ENCODE measurements at regions not wholly inside any gene's neighbourhood (a gene's known extent, or its start where the extent isn't known, plus 50 kb on each side); places are given as distances from the start of the nearest gene placed in this dataset.
"Not testable (repeated sequence)": the region's sequence is repeated elsewhere in the genome, so short reads cannot be mapped to it uniquely, and the experiment has no call there.

DNA sequence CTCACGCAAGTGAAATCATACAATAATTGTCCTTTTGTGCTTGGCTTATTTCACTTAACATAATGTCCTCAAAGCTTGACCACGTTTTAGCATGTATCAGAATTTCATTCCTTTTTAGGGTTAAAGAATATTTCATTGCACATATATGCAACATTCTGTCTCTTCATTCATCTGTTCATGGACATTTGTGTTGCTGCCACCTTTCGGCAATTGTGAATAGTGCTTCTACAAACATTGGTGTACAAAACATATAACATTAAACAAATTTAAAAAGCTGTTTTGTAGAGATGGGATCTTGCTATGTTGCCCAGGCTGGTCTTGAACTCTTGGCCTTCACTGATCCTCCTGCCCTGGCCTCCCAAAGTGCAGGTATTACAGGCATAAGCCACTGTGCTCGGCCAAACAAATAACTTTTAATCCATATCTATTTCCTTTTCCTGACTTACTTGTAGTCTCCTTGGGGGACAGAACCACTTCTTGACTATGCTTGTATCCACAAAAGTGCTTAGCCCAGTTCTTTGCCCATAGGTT is 209.3 kb downstream of the SLC4A3 start:
- DNase-seq (ENCODE audit: low spot score) = no peak

DNA sequence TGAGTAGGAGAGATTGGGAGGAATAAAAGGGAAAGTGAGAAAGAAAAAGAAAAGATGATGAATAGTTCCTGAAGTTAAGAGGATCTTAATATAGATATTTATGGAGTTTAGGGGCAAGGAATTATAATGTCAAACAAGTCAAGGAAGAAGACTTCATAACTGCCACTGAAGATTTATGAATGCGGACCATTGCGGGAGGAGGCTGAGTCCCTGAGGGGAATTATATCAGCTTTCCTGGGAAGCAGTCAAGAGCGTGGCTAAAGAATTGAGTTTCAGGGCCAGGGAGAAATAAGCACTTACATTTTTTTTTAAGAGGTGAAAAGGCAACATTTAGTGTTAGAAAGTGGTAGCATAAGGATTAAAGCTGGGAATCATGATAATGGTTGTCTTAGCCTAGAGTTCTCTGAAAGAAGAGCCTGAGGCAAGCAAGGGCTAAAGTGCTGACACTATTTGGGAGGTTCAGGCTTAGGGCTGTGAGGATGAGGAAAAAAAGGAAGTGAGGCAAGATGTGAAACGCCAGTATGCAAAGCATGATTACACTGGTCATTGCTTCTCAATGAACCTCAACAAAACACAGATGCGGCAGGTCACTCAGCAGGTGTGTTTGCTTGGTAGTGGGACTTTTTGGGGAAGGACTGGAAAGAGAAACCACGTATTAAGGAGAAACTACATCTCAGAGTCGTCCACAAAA is 217.1 kb downstream of the SLC4A3 start:
- DNase-seq (ENCODE audit: low spot score) = no peak

DNA sequence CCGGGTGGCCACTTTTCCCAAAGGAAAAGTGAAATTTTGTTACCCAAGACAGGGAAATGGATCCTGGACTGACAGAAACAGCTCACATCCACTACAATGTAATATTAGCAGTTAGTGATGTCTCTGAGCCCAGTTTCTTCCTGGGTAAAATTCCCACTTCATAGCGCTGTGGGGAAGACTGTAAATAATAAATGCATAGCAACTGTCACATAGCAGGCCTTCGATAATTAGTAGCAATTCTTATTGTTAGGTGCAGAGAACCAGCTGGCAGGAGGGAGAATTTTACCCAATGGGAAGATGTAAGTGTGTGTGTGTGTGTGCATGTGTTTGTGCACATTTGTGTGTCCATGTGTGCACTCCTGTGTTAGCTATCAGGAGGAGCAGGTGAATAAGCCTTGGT is 221.5 kb downstream of the SLC4A3 start:
- no peak for DNase-seq (ENCODE audit: low spot score)

DNA sequence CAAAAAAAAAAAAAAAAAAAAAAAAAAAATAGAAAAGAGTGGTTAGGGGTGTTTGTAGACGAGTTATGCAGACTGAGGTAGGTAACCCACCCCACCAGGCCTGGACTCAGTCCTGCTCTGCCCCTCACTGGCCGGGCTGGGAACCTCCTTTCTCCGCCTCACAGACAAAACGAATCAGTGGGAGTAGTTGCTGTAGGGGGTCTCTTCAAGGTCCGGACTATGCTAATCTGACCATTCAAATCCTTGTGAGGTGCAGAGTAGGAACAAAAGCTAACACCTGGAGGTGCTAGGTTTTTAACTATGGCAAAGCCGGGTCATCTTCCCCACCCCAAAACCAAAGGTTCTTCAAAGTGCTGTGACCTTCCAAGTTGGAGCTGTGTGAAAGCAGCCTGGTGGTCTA is 223.7 kb downstream of the SLC4A3 start:
- DNase-seq (ENCODE audit: low spot score) = no peak

DNA sequence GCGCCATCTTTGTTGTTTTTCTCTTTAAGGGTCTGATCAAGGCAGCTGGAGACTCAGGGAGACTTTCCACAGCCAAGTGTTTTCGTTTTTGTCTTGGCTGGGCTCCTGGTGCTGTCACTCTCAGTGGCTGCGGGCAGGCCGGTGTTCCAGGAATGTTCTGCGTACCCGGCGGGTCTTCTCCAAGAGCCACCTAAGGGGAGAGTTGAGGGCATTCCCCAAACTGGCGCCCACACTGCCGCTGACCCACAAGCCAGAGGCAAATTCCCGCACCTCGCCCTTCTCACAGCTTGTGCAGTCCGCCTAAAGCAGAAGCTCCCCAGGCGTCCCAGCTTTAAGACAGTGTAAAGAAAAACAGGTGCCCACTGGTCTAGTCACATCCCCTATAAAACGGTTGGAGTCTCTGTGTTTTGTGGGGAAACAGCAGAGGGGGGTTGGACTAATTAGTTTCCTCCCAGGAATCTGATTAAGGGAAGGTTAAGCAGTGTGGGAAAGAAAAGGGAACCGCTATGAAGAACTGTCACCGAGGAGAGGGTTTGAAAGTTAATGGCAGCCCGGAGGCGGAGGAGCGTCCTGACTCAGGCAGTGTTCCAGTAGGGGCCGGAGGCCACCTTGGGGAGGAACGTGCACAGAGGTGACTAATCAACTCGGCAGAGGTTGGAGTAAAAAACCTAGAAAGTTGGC is 224.5 kb downstream of the SLC4A3 start:
- no peak for DNase-seq (ENCODE audit: low spot score)

DNA sequence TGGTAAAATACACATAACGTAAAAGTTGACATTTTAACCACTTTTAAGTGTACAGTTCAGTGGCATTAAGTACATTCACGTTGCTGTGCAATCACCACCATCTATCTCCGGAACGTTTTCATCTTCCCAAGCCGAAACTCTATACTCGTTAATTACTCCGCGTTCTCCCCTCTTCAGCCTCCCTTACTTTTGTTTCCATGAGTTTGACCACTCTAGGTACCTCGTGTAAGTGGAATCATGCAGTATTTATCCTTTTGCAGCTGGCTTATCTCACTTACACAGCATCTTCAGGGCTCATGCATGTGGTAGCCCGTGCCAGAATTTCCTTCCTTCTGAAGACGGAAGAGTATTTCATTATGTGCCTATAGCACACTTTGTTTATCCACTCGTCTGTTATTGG is 225.2 kb downstream of the SLC4A3 start:
- no peak for DNase-seq (ENCODE audit: low spot score)

DNA sequence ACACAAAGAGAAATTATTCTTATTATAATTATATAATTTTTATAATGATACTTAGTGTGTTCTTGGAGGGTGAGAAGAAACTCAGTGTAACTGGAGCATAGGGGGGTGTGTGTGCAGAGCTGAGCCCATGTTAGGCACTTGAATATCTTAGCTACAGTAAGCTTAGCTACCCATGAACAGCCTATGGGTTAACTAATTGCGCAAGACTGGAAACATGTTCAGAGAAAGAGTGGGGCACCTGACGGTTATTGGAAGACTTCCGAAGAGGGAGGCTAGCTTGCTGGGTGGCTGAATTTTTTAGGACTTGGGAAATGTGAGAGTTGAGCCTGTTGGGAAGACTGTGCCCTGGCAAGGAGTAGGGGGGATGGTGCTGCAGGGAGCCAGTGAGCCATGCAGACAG is 229.2 kb downstream of the SLC4A3 start:
- no peak for DNase-seq (ENCODE audit: low spot score)

DNA sequence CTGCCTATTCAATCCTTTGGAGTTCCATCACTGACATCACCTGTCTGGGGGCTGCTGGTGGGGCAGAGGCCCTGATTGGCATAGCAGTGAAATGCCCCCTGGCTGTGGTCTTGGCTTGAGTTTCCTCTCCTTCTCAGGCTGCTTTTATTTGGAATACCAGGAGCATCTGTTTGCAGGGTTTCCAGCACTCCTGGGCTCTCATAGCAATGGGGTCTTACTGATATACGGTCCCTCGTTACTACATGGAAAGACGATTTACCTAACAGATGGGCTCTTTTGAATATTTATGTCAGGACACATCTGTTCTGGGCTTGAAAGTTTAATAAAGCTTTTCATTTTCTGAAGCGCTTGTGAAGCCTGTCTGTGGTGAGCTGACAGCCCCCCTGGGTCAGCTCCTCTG is 230.3 kb downstream of the SLC4A3 start:
- no peak for DNase-seq (ENCODE audit: low spot score)

DNA sequence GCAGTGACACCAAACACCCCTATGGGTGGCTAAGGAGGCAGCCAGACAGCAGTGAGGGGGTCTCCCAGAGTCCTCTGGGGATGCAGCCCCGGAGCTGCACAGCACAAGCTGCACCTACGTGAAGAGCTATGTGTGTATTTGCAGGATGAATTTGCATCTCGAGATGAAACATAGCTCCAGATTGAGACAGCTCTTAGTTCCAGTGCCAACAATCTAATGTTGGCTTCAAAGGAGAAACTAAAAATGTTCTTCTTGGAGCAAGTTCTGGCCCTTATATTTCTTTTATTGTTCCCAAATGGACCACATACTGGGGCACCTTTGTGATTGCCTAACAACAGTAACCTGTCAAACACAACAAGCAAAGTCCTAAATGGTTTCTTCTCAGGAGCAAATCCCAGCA is 233.9 kb downstream of the SLC4A3 start:
- DNase-seq (ENCODE audit: low spot score) = no peak

DNA sequence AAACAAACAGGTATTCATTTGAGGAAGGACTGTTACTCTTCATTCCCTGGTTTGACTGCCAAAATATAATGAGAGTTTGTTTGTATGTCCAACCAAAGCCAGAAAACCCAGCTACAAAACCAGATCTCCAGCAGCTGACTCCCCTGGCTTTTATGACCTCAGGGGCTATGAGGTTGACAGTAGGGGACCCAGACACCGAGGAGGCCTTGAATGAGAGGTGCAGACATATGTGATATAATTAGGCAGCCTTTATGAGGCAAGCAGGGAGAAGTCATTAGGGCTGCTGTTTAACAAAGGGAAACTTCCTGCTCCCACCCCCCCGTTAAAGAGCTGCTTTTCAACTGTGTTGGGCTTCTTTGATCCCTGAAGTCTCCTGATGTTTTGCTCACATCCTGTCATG is 236.7 kb downstream of the SLC4A3 start:
- no peak for DNase-seq (ENCODE audit: low spot score)

DNA sequence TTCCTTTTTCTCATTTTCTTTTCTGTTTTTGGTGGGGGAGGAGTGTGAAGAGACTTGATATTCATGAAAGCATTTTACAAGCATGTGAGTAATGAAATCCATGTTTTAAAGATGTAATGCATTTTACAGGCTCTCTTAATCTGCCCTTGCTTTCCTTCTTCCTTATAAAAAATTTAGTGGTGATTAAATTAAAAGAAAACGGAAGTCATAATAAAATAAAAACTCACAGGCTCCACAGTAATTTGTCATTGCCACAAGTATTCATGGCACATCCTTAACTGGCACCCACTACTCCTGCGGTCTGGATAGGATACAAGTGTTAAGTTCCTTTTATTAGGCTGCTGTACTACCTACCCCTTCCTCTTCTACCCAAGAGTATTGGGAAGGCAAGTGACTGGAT is 241.2 kb downstream of the SLC4A3 start:
- DNase-seq (ENCODE audit: low spot score) = no peak

DNA sequence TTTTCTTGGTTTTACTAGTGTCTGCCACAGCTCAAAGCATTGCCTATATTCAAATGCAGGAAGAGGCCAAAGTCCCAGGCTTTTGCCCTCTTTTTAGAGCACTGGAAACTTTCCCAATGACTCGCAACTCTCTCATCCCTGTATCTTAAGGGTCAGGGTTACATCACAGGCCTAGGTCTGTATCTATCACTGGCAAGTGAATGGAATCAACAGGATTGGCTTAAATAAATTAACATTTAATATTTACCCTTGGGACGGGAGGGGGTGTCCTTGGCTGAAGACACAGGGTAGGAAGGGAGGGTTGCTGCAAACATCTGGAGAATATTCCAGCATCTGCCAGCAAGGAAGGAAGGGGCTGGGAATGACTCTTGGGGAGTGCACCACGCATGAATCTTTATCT is 242.6 kb downstream of the SLC4A3 start:
- DNase-seq (ENCODE audit: low spot score) = no peak

DNA sequence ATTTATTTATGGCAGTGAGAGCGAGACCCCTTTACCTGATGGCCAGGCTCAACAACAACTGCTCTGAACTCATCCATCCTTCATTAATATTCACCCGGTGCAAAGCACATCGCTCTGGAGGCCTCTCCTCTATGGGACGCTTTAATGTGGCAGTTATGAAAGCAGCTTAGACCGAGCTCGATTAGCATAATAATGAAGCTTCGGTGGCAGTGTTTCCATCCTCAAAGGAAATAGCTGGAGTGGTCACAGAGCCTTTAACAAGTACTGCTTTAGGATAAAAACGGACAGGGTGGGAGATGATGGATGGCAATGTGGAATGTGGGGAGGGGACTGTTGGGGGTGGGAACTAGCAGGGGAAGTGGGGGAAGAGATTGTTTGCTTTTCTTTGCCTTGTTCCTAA is 243.9 kb downstream of the SLC4A3 start:
- no peak for DNase-seq (ENCODE audit: low spot score)

DNA sequence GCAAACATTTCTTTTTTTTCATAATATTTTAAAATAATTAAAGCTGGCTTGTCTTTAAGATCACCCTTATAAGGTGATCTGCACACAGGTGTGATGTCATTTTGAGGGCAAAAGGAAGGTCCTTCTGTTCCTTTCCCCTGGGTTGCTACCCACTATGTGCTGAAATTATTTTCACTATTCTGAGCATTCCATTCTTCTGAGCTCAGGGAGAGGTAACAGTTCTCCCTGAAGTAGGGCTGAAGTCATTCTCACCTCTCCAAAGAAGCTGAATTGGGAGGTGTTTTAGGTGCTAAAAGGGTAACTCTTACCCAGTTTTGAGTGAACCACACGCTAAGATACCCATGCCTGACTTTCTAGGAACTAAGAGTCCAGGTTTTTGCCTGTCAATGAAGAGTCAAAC is 247.6 kb downstream of the SLC4A3 start:
- DNase-seq (ENCODE audit: low spot score) = no peak

DNA sequence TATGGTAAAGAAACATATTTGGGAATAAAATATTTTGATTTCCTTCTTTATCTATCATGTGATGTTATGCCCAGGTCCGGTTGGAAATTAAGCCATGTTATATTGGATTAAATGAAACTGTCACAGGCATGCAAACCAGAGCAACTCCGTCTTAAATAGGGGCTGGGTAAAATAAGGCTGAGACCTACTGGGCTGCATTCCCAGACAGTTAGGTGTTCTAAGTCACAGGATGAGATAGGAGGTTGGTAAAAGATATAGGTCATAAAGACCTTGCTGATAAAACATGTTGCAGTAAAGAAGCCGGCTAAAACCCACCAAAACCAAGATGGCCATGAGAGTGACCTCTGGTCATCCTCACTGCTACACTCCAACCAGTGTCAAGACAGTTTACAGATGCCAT is 248.6 kb downstream of the SLC4A3 start:
- DNase-seq (ENCODE audit: low spot score) = not testable (repeated sequence)

DNA sequence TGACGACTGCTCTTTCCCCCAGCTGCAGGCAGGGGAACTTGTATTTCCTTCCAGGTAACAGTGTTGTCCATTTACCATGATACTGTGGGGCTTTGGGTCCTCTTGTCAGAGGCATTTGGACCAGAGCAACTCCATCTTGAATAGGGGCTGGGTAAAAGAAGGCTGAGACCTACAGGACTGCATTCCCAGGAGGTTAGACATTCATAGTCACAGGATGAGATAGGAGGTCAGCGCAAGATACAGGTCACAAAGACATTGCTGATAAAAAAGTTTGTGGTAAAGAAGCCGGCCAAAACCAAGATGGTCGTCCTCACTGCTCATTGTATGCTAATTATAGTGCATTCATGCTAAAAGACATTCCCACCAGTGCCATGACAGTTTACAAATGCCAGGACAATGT is 249.5 kb downstream of the SLC4A3 start:
- no peak for DNase-seq (ENCODE audit: low spot score)

DNA sequence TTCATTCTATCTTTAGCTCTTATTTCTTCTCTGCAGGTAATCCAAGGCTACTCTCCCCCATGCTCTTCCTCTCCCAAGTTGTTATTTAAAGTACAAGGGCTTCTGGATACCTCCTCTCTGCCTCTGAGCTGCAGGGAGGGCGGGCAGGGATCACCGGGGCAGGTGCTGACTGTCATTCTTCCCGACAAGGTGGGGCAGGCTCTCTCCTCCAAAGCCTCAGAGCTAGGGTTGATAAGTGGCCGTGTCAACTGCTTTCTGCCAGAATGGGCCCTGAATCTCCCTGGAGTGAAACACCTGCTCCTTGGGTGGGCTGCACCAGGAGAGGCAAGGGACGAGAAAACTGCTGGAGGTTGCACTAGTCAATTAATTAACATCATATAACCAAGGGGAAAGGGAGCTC is 250.3 kb downstream of the SLC4A3 start:
- DNase-seq (ENCODE audit: low spot score) = no peak

DNA sequence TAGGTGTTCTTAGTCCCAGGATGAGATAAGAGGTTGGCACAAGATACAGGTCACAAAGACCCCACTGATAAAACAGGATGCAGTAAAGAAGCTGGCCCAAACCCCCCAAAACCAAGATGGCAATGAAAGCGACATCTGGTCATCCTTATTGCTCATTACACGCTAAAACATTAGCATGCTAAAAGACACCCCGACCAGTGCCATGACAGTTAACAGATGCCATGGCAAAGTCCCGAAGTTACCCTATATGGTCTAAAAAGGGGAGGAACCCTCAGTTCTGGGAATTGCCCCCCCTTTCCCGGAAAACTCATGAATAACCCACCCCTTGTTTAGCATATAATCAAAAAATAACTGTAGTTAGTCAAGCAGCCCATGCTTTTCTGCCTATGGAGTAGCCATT is 251.1 kb downstream of the SLC4A3 start:
- no peak for DNase-seq (ENCODE audit: low spot score)

DNA sequence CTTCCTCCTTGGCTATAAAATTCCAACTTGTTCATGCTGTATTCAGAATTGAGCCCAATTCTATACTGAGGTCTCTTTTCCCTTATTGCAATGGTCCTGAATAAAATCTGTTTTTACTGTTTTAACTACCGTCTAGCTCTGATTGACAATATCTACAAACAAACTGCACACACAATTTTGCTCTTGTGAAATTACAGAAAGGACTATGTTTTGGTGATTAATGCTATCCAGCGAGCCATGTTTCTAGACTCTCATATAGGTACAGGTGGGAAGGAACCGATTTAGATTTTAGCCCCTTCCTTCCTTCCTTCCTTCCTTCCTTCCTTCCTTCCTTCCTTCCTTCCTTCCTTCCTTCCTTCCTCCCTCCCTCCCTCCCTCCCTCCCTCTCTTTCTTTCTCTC is 254.4 kb downstream of the SLC4A3 start:
- no peak for DNase-seq (ENCODE audit: low spot score)

DNA sequence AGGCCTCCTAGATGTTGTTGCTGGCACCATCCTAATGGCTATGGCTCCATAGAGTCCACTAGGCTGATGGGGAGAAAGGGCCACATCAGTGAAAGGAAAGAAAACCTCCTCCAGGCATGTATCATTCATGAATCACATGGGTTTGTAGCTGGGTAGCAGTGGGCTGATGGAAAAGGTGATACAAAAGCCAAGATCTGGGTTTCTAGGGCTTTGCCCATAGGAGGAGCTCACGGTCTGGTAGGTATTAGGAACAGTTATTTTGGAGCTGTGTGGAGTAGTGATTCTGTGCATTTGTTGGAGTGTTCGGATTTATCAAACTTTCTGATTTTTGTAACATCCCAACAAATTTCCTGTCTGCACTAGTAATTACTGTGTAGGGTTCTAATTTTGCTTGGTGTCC is 259.2 kb downstream of the SLC4A3 start:
- no peak for DNase-seq (ENCODE audit: low spot score)

DNA sequence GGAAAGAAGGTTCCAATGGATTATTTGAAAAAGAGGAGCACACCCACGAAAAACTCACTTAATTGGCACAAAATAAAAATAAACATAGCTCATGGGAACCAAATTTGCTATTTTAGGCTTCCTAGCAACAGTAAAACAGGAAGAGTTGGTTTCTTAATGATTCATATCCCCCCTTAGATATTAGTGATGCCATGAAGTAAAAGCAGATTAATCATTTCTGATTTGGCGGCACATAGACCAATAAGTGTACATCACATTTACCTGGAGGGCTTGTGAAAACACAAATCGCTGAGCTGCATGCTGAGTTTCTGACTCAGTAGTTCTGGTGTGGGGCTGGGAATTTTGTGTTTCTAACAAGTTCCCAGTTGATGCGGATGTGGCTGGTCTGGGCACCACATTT is 260.4 kb downstream of the SLC4A3 start:
- DNase-seq (ENCODE audit: low spot score) = no peak

DNA sequence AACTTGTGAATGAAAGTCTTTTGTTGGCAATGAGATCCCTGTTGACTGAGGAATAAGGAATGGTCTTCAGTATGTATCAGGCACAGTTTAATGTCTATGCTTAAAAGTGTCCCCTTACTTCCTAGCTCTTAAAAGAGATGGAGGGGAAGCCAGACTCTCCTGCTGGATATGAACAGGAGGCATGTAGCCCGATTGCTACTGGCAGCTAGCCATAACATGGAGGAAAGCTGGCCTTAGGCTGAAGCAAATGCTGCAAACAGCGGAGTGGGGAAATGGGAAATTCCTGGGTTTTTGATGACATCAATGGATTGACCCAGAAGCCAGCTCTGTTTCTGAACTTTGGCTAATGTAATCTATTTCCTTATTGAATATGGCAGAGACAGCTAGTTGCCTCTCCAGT is 266.1 kb downstream of the SLC4A3 start:
- DNase-seq (ENCODE audit: low spot score) = no peak

DNA sequence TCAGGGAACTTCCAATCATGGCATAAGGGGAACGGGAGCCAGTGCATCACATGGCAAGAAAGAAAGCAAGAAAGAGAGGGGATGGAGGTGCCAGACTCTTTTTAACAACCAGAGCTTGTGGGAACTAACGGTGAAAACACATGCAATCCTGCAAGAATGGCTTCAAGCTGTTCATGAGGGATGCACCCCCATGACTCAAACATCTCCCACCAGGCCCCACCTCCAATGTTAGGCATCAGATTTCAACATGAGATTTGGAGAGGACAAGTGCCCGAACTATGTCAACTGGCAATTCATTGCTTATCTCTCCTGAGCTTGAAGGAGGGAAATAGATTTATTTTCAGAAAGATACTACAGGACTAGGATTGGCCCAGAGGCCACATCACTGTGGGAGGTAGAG is 270.0 kb downstream of the SLC4A3 start:
- no peak for DNase-seq (ENCODE audit: low spot score)

DNA sequence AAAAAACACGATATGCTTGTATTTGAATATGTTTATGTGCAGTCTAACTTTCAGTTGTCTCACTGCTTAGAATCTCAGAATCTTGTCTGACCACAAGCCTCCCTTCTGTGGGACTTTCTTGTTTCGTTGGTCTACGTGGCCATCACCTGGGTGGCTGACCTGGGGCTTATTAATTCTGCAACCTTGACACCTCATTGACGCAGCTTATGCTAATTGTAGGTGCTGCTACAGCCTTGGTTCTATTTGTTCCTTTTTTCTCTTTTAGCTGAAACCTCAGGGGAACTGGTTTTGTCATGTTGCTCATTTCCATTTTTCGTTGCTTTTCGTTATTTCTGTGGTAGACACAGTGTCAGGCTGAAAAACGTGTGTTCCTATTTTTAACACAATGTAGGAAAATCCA is 273.7 kb downstream of the SLC4A3 start:
- no peak for DNase-seq (ENCODE audit: low spot score)

All from putamen (tissue), 1 donor.